Lung microvascular endothelial cell (primary cell): ENCODE measurements at regions not wholly inside any gene's neighbourhood (a gene's known extent, or its start where the extent isn't known, plus 50 kb on each side); places are given as distances from the start of the nearest gene placed in this dataset.
A peak's percentile ranks its signal among the peaks of the same experiment; 100 is the strongest.

Experiments used
- DNase-seq, 2 donors: peaks; one replicate each; pipeline versions ENCODE4 v3.0.0 to v3.0.0-alpha.2; 2010; ENCODE audit warnings: low read depth in 2 of 2

- no peak for DNase-seq
Observed at GRCh38 chr3:67288466-67289106, 290.5 kb downstream of the KBTBD8 start.

- no peak for DNase-seq
Observed at GRCh38 chr3:67289626-67290025, 291.5 kb downstream of the KBTBD8 start.

GRCh38 chr3:67290438-67290837 lies 292.3 kb downstream of the KBTBD8 start:
- DNase-seq: no peak

GRCh38 chr3:67291287-67292252 lies 293.5 kb downstream of the KBTBD8 start:
- DNase-seq: no peak

GRCh38 chr3:67292356-67293121 lies 294.4 kb downstream of the KBTBD8 start:
- DNase-seq: peak in 1 of 2 donors; percentile 21

GRCh38 chr3:67294341-67294740 lies 296.2 kb downstream of the KBTBD8 start:
- DNase-seq: no peak

- no peak for DNase-seq
Observed at GRCh38 chr3:67296039-67296892, 298.2 kb downstream of the KBTBD8 start.

GRCh38 chr3:67297715-67298475 lies 299.8 kb downstream of the KBTBD8 start:
- DNase-seq: no peak

GRCh38 chr3:67301556-67301955 lies 303.4 kb downstream of the KBTBD8 start:
- DNase-seq: no peak

- DNase-seq: no peak
Observed at GRCh38 chr3:67302489-67302888, 304.4 kb downstream of the KBTBD8 start.

- DNase-seq: no peak
Observed at GRCh38 chr3:67305160-67305559, 307.1 kb downstream of the KBTBD8 start.

GRCh38 chr3:67305922-67306321 lies 307.8 kb downstream of the KBTBD8 start:
- DNase-seq: no peak

GRCh38 chr3:67311440-67311839 lies 313.3 kb downstream of the KBTBD8 start:
- no peak for DNase-seq

- no peak for DNase-seq
Observed at GRCh38 chr3:67312155-67312554, 314.0 kb downstream of the KBTBD8 start.

- no peak for DNase-seq
Observed at GRCh38 chr3:67318162-67318561, 320.1 kb downstream of the KBTBD8 start.

GRCh38 chr3:67324554-67324953 lies 326.4 kb downstream of the KBTBD8 start:
- DNase-seq: no peak
